ENCODE measurements at regions not wholly inside any gene's neighbourhood (a gene's known extent, or its start where the extent isn't known, plus 50 kb on each side); places are given as distances from the start of the nearest gene placed in this dataset.

DNA sequence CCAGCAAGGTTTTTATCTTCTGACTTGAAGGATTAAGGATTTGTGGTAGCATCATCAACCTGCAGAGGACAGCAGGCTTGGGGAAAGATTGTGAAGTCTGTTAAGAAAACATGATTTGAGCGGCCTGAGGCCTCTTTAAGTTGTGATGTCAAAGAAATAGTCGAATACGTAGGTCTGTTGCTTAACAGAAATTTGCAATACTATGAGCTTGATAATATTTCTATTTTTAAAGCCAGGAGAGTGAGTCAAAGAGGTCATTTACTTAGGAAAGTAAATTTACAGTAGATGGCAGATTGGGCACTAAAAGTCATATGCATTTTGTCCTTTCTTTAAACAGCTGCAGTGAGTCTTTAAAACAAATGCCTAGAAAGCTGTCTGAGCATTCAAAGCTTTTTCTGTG, 336.3 kb downstream of the DIPK2A start:
- DNase-seq = no peak

DNA sequence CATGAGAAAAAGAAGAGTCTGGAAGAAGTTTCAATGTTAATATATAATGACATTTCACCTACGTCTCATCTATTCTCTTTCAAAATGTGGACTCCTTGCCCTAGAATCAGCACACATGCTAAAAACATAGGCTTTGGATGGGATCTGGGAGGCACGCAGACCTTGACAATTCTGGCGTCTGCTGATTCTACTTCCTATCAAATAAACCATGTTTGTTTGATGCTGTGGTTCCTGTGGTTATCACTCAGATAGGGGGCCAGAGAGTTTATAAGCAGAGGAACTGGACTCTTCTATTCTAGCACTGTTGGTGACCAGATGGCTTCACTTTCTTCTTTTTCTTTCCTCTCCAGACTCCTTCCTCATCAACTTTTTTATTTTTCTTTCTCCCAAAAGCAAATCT, 336.8 kb downstream of the DIPK2A start:
- DNase-seq = no peak

DNA sequence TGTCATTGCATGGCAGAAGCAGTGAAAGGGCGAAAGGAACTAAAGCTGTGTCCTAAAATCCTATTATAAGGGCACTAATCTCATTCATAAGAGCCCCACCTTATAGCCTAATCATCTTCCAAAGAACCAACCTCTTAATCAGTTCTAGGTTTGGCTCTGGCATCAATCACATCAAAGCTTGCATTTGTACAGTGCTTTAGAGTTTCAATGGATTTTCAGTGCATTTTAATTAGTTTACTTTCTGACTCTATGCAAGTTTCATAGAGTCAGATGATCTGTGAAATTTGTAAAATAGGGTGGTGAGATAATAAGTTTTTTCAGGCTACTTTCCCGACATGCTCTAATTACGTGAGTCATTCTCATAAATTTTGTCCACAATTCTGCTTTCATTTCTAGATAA, 341.1 kb downstream of the DIPK2A start:
- DNase-seq = no peak

DNA sequence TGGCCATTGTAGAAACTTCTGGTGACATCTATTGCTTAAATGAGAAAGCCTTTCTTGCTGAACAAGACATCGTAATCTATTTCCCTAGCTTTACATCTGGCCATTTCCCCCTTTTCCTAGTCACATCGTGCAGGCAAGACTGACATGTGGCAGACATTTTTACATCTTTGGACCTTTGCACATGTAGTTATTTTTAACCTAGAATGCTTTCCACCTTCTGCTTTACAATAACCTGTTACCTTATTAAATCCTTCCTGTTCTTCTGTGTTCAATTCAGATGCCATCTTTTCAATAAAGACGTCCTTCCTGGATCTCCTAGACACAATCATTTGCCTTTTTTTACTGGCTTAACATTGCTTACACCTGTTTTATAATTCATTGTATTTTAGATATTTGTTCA, 343.3 kb downstream of the DIPK2A start:
- no peak for DNase-seq

DNA sequence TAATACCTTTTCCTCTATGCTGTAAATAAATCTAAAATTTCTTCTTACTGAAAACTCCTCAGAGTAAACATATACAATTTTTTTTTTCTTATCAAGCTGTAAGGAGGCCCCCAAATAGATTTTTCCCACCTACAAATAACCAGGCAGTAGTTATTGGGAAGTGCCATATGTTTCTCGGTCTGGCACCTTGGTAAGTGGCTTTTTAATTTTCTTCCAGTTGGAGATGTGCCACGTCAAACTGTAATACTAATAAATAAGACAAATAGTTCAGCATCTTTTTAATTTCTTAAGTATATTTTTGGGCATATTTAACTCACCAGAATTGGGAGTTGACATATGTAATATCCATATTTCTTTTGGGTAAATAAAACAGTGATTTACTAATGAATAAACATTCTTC, 346.3 kb downstream of the DIPK2A start:
- no peak for DNase-seq

DNA sequence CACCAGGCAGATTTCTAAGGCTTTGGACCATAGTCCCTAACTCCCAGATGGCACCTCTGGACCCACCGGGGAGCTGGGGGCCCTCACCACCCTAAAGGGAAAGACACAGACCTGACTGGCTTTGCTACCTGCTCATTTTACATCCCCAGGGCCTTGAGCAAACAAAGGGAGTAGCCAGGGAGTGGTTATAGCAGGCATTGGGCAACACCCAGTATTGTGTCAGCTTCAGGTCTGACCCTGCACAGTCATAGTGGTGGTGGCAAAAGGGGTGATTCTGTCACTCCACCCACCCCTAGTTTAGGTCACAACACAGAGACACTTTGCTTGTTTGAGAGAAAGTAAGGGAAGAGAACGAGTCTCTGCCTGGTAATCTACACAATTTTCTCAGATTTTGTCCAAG, 352.5 kb downstream of the DIPK2A start:
- DNase-seq = no peak

DNA sequence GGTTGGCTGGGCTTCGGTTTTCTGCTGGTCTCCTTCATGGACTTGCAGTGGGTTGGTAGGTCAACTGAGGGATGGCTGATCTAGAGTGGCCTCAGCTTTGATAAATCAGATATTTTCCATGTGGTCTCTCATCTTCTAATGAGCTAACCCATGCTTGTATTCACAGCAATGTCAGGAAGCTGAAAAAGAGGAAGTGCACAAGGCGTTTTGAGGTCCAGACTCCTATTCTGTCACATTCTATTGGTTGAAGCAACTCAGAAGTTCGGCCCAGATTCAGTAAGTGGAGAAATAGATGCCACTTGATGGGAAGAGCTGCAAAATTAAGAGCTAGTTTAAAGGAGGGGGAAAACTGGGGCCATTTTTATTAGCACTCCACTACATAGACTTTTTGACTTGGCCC, 361.2 kb downstream of the DIPK2A start:
- no peak for DNase-seq

DNA sequence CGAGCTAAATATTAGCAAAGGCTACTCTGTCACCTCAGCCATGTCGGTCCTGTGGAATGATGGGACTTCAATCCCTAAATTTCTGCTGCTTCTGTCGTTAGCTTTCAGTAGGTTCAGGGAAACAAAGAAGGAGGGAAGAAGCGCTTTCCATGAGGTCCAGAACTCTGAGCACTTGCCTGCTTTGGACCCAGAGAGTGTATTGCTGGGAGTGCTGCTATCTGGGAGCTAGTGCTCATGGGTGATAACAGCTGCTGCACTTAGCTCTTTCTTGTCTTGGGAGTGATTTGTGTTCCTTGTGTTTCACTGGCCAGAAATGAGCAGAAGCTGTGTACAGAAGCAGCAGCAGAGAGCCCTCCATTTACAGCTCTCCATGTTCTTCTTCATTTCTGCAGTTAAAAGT, 369.8 kb downstream of the DIPK2A start:
- no peak for DNase-seq

DNA sequence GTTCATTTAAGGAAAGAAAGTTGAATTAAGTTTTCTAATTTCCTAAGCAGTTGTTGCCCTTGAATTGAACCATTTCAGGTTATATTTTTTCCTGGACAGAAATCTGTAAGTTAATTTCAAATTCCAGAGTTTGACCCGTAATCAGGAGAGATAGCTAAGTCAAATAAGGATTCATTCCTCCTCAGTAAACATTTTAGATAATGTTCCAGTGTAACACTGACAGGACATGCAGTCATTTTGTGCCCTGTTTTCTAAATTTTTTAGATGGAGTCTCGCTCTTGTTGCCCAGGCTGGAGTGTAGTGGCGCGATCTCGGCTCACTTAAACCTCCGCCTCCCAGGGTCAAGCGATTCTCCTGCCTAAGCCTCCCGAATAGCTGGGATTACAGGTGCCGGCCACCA, 371.7 kb downstream of the DIPK2A start:
- DNase-seq = no peak

DNA sequence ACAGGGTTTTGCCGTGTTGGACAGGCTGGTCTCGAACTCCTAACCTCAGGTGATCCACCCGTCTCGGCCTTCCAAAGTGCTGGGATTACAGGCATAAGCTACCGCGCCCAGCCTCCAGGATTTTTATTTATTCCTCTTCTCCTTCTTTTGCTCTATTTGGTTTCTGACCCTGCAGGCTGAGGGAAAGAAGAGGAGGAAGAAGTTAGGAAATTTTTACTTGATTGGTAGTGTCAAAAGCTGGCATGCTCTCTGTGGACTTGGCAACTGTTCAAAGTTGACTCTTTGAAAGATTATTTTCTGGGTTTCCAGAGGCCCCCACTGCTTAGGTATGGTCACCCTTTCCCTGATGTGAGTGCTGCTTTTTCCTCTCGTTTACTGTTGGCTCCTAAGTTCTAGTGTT, 372.2 kb downstream of the DIPK2A start:
- DNase-seq = no peak

DNA sequence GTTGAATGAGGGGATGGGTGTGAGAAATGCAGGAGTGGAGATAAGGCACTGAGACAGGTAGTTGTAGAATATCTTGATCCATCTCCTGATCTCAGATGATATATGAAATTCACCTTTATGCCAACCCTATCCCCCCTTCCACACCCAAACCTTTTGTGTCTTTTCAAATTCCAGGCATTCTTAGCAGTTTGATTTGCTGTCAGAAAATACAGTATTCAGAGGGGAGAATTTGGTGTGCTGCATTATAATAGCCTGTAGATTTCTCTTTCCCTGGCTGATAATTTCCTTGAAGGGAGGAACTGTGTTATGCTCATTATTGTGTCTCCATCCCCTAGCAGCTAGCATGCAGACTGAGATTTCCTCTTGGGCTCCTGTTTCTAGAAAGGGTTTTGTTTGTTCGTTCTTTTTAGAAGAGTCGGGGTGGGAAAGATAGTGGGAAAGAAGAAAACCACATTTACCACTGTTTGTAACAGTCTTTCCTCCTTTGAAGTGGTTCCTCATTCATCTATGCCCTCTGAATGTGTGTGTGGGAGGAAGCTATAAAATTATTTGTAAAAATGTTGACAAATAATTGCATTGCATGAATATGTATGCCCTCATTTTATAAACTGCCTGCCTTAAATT, 373.4 kb downstream of the DIPK2A start:
- no peak for DNase-seq

DNA sequence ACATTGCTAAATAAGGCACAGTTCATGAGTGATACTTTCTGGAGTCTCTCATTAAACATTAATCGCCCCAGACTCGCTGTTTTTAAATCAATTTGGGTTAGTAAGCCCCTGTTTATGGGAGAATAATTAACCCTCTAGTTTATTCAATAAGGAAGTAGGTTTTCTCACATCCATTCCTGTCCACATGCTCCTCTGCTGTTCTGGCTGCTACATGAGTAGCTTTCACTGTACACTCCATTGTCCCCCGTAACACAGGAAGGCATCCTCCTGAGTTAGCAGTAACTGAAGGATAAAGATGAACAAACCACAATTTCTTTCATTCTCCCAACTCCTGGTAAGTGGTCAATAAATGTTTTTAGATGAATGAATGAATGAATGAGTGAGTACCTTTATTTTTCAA, 378.5 kb downstream of the DIPK2A start:
- DNase-seq = no peak

DNA sequence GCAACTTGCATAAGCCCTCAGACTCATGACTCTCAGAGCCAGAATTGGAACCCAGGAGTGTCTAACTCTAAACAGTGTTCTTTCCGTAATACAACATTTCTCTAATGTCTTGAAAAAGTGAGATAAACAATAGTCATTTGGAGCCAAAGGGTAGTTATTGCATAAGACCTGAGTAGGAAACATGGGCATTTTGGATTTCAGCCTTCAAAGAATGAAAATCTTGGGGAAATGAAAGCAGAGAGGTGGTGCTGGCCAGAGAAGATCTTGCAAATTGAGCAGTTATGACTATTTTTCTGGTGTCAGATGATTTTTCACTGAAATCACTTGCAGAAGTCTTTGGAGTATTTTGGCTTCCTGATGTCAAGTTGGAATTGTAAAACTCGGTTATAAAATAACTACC, 379.4 kb downstream of the DIPK2A start:
- DNase-seq = no peak

DNA sequence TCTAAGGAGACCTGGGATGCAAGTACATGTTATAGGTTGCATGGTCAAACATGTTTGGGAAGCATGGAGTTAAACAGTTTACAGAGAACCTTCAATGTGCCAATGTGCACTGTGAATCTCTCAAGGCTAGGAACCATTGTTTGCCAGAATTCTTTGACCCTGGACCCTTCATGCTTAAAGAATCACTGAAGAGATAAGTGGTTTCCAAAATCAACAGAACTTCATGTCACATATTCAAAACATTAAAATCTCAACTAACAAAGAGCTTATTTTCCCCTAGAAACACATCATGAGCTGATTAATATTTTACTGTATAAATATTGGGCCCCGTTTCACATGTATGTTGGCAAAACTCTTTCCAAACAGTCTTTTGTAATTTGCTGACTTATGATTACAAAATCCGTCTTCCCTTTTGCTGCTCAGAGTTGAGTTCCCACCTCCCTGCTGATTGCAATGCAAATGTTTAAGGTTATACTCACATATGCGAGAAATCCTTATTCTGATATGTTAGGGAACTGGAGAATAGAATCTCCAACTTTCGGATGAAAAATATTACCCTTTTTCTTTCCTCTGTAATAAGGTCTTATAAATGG, 380.2 kb downstream of the DIPK2A start:
- DNase-seq = no peak

DNA sequence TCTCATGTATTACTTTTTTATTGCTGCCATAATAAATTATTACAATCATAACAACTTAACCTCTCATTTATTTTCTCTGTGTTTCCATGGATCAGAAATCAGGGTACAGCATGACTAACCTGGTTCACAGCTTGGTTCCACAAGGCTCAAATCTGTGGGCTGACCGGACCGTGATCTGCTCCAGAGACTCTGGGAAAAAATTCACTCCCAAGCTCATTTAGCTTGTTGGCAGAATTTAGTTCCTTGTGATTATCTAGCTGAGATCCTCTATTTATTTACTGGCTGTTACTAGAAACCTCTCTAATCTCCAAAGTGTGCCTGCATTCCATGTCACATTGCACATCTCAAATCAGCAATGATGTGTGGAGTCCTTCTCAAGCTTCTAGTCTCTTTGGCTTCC, 386.6 kb downstream of the DIPK2A start:
- no peak for DNase-seq

DNA sequence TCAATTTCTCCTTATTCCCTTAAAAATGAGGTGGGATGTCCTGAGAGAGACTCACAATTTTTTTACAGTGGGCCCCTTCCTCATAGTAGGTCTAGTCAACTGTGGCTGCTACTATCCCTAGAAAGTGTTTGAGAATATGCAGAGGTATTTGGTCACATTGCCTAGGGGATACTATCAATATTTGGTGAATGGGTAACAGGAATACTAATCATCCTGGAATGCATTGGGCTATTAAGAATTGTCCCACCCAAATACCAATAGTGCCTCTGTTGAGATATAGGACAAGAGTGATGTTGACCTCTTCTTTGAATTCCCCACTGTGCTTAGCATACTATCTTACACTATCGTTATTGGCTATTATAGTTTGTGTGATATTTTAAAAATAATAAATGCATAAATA, 389.4 kb downstream of the DIPK2A start:
- DNase-seq = no peak

DNA sequence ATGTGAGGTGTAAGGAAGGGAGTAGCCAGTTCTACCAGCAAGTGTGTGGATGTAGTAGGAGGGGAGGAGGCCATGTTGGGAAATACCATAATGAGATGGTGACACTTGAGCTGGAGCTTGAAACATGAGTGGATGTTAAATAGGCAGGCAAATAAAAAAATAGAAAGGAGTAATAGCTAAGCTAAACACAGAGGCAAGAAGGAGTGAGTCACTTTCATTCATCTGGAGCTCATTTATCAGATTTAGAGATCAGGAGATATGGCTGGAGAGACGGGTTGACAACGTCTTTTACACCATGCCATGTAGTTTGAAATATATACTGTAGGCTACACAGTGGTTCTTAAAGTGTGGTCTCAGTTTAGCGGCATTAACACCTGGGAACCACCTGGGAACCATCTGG, 390.5 kb downstream of the DIPK2A start:
- DNase-seq = peak; percentile 31

DNA sequence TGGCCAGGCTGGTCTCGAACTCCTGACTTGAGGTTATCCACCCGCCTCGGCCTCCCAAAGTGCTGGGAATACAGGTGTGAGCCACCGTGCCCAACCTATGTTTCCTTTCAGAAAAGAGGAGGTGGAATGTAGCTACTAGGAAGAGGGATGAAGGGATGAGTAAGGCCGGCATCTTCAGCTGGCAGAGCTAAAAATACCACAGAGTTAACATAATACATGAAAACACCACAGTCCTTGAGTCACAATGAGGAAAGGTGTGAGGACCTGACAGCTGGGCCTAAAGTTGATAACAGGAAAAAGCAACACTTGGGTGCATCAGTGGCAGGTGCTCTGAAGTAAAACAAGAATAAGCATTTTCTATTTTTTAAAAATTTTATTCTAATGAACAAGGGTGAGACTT, 392.2 kb downstream of the DIPK2A start:
- no peak for DNase-seq

DNA sequence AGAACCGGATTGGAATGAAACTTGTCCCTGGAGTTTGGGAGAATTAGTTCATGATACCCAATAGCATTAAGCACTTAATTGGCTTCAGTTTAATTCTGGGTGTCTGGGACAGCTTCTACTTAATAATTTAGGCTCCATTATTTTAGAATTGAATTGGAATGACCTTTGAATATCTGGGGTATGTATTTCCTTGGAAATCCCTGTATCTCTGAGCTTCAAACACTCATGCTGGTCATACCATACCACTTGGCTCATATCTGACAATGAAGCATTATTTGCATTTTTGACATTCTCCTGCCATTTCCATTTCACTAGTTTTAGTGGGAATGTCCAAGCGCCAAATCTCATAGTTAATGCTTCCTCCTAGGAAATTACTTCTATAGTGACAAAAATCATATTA, 393.1 kb downstream of the DIPK2A start:
- no peak for DNase-seq

DNA sequence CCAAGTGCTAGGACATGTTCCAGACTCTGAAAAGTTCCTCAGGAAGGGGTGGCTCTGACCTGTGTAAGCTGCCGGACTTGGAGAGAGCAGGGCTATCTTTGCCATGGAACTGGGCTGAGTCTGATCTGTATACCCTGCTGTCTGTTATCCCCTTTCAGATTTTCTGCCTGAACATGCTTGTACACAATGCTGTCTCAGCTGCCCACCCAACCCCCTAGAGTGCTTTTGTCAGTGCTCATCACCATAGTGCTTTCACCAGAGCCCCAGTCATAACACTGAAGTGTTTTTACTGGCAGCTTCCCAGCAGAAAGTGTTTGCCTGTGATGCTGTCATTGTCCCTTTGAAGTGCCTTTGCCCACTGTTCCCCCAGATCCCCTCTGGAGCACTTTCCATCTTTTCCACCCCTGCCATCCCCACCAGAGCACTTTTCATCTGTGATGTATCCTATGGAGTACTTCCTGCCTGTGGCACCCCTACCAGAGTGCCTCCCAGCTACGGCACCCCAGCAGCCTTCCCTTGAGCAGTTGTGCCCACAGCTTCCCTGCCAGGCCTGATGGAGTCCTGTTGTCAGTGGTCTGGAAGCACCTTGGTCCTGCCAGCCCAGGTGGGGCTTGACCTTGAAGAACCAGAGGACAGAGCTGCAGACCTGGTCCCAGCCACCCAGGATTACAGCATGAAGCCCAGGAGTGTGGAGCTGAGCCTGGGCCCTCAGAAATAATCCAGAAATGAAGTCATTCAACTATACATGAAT, 397.7 kb downstream of the DIPK2A start:
- no peak for DNase-seq

DNA sequence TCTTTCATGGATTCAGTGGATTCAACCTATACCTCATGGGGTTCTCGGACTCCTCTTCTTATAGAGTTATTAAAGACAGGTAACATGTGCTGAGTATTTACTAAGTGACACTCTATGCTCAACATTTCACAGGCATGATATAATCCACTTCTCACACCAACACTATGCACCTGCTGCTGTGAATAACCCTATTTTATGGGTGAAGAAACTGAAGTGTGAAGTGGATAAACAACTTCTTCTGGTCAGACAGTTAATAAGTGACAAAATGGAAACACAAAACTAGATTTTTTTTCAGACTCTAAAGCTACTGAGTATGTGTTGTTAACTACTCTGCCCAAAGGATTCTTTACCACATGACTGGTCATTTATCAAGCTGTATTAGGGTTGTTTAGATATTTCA, 403.5 kb downstream of the DIPK2A start:
- DNase-seq = no peak

DNA sequence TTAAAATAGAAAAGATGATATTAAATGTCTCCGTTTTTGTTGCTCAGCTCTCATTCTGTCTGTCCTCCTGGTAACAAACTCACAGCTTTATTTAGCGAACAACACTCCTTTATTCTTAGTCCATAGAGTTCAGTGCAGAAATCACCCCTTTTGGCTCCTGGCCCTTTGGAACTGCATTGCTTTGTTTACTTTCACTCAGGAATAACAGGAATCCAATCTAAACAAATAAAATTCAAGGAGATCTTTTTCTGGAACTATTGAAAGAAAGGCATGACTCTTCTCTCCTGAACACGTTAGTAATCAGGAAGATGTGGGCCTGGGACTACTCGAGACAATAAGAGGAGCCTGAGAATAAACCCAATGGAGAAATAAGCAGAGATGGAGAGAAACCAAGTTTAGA, 409.2 kb downstream of the DIPK2A start:
- no peak for DNase-seq

DNA sequence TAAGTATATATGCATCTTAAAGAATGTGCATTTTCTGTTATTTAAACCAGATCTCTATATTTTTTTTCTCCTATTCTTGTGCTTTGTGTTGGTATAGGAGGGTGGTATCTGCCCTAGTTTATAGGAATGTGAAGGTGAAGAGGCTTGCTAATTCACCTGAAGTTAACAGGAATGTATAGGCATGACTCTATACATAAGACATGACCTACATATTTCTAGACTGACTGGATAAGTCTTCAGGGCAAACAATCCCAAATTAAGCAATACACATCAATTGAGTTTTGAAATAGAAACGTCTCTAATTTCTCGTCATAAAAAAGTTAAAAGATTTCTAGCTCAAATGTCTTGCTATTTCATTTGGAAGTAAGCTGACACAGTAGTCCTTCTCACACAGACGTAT, 410.0 kb downstream of the DIPK2A start:
- DNase-seq = no peak

DNA sequence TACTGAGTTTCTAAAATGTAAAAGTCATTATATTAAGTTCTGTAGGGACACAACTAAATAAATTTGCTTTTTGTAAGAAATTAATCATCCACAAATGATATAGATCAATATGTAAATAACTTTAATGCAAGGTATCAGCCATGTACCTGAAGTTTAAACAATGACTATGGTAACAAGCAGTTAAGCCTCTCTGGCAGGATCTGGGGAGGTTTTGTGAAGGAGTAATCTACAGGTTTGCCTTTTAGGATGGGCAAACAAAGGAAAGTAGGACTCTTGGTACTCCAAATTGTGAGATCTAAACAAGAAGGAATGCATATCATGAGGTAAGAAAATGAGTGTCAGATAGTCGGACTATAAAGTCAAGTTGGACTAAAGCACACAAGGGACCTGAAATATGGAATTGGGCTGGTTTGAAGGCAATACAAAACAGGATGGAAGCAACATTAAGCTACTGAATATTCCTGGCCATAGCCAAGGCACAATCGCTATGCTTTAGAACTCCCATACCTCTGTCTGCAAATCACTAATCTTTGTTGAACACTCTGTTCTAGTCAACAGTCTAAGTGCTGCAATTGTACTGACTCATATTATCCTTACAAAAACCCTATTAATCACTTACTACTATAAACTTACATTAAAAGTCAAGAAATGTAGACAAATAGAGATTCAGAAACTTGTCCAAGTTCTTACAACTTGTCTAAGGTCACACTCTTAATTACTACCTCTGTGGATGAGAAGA, 412.8 kb downstream of the DIPK2A start:
- no peak for DNase-seq

All from NCI-H1436 (cell line).